OCI-LY7 (cell line): ENCODE measurements at regions not wholly inside any gene's neighbourhood (a gene's known extent, or its start where the extent isn't known, plus 50 kb on each side); places are given as distances from the start of the nearest gene placed in this dataset.

Experiments used
- CTCF ChIP-seq: fragments of 200-600 bp; sonication (generic); conservative IDR thresholded peaks from 2 replicates; pipeline ENCODE4 v1.5.1; 2014; ENCODE audit warnings: mild to moderate bottlenecking, antibody characterized with exemption, low read length, moderate library complexity, mixed read lengths
- EZH2phosphoT487 ChIP-seq: fragments of 200-600 bp; sonication (generic); IDR thresholded peaks from 2 replicates; pipeline ENCODE4 v1.6.1; 2018; ENCODE audit warnings: low read depth, borderline replicate concordance, mild to moderate bottlenecking, mixed run types, antibody characterized with exemption, low read length, moderate library complexity, mixed read lengths

GRCh38 chr1:8213676-8214075 lies 104.2 kb upstream of the SLC45A1 start:
- TF ChIP-seq CTCF (no peak), EZH2phosphoT487 (no peak)
